Fibroblast of the conjunctiva (primary cell): ENCODE measurements at regions not wholly inside any gene's neighbourhood (a gene's known extent, or its start where the extent isn't known, plus 50 kb on each side); places are given as distances from the start of the nearest gene placed in this dataset.

ENCODE experiments used
- DNase-seq: peaks from one replicate; pipeline ENCODE4 v3.0.0-alpha.2; 2010; ENCODE audit warnings: low read depth

GRCh38 chr2:220646424-220646823, 925.7 kb downstream of the EPHA4 start:
- no peak for DNase-seq

- no peak for DNase-seq
Measured at GRCh38 chr2:220648628-220649027, 923.5 kb downstream of the EPHA4 start.

- no peak for DNase-seq
Measured at GRCh38 chr2:220653776-220654175, 918.3 kb downstream of the EPHA4 start.

GRCh38 chr2:220654322-220654721, 917.8 kb downstream of the EPHA4 start:
- no peak for DNase-seq

GRCh38 chr2:220660277-220661145, 911.6 kb downstream of the EPHA4 start:
- DNase-seq: no peak

GRCh38 chr2:220662431-220662830, 909.7 kb downstream of the EPHA4 start:
- no peak for DNase-seq

- no peak for DNase-seq
Measured at GRCh38 chr2:220663065-220663464, 909.0 kb downstream of the EPHA4 start.

- DNase-seq: no peak
Measured at GRCh38 chr2:220664272-220665107, 907.6 kb downstream of the EPHA4 start.

- DNase-seq: no peak
Measured at GRCh38 chr2:220665108-220665471, 907.0 kb downstream of the EPHA4 start.

- no peak for DNase-seq
Measured at GRCh38 chr2:220669324-220669723, 902.8 kb downstream of the EPHA4 start.

GRCh38 chr2:220670511-220670910, 901.6 kb downstream of the EPHA4 start:
- DNase-seq: no peak

GRCh38 chr2:220673151-220673874, 898.8 kb downstream of the EPHA4 start:
- no peak for DNase-seq

GRCh38 chr2:220674033-220674432, 898.1 kb downstream of the EPHA4 start:
- no peak for DNase-seq

GRCh38 chr2:220676695-220677094, 895.4 kb downstream of the EPHA4 start:
- DNase-seq: no peak

- DNase-seq: no peak
Measured at GRCh38 chr2:220678943-220679342, 893.2 kb downstream of the EPHA4 start.

GRCh38 chr2:220682616-220683015, 889.5 kb downstream of the EPHA4 start:
- no peak for DNase-seq

- no peak for DNase-seq
Measured at GRCh38 chr2:220684099-220684498, 888.0 kb downstream of the EPHA4 start.

- DNase-seq: peak; percentile 53
Measured at GRCh38 chr2:220687231-220687843, 884.8 kb downstream of the EPHA4 start.

GRCh38 chr2:220695397-220696279, 876.5 kb downstream of the EPHA4 start:
- no peak for DNase-seq

- no peak for DNase-seq
Measured at GRCh38 chr2:220696280-220696669, 875.8 kb downstream of the EPHA4 start.

- no peak for DNase-seq
Measured at GRCh38 chr2:220697011-220697410, 875.1 kb downstream of the EPHA4 start.
